OCI-LY3 (cell line): ENCODE measurements at regions not wholly inside any gene's neighbourhood (a gene's known extent, or its start where the extent isn't known, plus 50 kb on each side); places are given as distances from the start of the nearest gene placed in this dataset.

Experiments used
- EZH2phosphoT487 ChIP-seq: fragments of 200-600 bp; shearing (Covaris generic); IDR thresholded peaks from 2 replicates; pipeline ENCODE4 v1.6.1; 2018; ENCODE audit warnings: antibody characterized with exemption, mixed run types, low read depth
- TF ChIP-seq, protein P1 (sequence below): fragments of 200-600, 300-600 bp; sonication (generic); IDR thresholded peaks from 2 replicates; pipeline ENCODE4 v1.5.1; 2014; ENCODE audit warnings: antibody characterized with exemption, low read length, low read depth

DNA sequence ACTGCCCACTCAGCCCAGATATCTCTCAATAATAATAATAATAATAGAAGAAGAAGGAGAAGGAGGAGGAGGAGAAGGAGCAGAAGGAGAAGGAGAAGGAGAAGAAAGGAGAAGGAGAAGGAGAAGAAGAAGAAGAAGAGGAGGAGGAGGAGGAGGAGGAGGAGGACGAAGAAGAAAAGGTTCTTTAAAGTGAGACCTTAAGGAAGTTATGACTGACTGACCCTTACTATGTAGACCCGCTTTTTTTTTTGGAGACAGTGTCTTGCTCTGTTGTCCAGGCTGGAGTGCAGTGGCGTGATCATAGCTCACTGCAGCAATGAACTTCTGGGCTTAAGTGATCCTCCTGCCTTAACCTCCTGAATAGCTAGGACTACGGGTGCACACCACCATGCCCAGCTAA, 88.9 kb upstream of the RFX8 start:
- TF ChIP-seq, protein P1, sequence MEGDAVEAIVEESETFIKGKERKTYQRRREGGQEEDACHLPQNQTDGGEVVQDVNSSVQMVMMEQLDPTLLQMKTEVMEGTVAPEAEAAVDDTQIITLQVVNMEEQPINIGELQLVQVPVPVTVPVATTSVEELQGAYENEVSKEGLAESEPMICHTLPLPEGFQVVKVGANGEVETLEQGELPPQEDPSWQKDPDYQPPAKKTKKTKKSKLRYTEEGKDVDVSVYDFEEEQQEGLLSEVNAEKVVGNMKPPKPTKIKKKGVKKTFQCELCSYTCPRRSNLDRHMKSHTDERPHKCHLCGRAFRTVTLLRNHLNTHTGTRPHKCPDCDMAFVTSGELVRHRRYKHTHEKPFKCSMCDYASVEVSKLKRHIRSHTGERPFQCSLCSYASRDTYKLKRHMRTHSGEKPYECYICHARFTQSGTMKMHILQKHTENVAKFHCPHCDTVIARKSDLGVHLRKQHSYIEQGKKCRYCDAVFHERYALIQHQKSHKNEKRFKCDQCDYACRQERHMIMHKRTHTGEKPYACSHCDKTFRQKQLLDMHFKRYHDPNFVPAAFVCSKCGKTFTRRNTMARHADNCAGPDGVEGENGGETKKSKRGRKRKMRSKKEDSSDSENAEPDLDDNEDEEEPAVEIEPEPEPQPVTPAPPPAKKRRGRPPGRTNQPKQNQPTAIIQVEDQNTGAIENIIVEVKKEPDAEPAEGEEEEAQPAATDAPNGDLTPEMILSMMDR, result no peak
- TF ChIP-seq EZH2phosphoT487, result no peak
